Muscle layer of colon (tissue), 2 donors: ENCODE measurements at regions not wholly inside any gene's neighbourhood (a gene's known extent, or its start where the extent isn't known, plus 50 kb on each side); places are given as distances from the start of the nearest gene placed in this dataset.

Experiments
- H3K27ac ChIP-seq: one replicate; pipeline ENCODE4 v1.7.0; 2013; ENCODE audit warnings: low read depth, mild to moderate bottlenecking, low read length, moderate library complexity
- H3K27me3 ChIP-seq, 2 donors: one replicate each; pipeline ENCODE4 v1.7.0; 2013; ENCODE audit warnings: low read length in 2 of 2, mild to moderate bottlenecking in 2 of 2; ENCODE audit not compliant: insufficient read depth in 2 of 2, control insufficient read depth in 1 of 2
- H3K36me3 ChIP-seq: one replicate; pipeline ENCODE4 v1.7.0; 2013; ENCODE audit warnings: mild to moderate bottlenecking, low read length; ENCODE audit not compliant: insufficient read depth
- H3K4me1 ChIP-seq: one replicate; pipeline ENCODE4 v1.7.0; 2013; ENCODE audit warnings: mild to moderate bottlenecking, low read length; ENCODE audit not compliant: insufficient read depth
- H3K4me3 ChIP-seq, 2 donors: one replicate each; pipeline ENCODE4 v1.7.0; 2013; ENCODE audit warnings: low read length in 2 of 2, low read depth in 1 of 2, mild to moderate bottlenecking in 1 of 2, moderate library complexity in 1 of 2
- H3K9ac ChIP-seq: one replicate; pipeline ENCODE4 v1.7.0; 2013; ENCODE audit warnings: low read length
- H3K9me3 ChIP-seq: one replicate; pipeline ENCODE4 v1.7.0; 2013; ENCODE audit warnings: mild to moderate bottlenecking, low read length
- donor health status: abdominal sarcoma.
- donor health status: Adenocarcinoma of cecum.

- Histone ChIP-seq H3K4me3 (no peak overlapping the region), H3K9ac (no peak overlapping the region), H3K4me1 (peaks cover 21% of the 10 kb centered on the region), H3K27ac (no peak overlapping the region), H3K27me3 (no peaks in the 10 kb centered on the region), H3K9me3 (no peaks in the 10 kb centered on the region), H3K36me3 (no peaks in the 10 kb centered on the region)
Measured at GRCh38 chr6:92759178-92759577, 660.2 kb downstream of the EPHA7 start.

GRCh38 chr6:92757925-92758324 lies 661.4 kb downstream of the EPHA7 start:
- H3K36me3 ChIP-seq, result no peaks in the 10 kb centered on the region
- no peak overlapping the region for H3K4me3 ChIP-seq
- H3K9me3 ChIP-seq, result peaks cover 2% of the 10 kb centered on the region
- no peak overlapping the region for H3K27ac ChIP-seq
- H3K27me3 ChIP-seq, result no peaks in the 10 kb centered on the region
- no peak overlapping the region for H3K9ac ChIP-seq
- H3K4me1 ChIP-seq, result peaks cover 11% of the 10 kb centered on the region

DNA sequence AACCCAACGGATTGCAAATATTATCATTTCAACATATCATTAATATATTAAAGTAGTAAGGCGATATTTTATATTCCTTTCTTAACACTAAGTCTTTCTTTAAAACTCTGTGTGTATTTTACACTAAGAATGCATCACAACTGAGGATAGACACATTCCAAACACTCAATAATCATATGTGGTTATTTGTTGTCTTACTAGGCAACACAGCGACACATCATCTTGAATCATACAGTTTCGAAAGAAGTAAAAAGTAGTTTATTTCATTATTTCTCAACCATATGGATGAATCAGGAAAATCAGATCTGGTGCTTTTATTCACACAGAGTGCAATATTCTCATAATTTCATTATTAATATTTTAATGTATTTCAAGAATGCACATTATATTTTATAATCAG lies 662.4 kb downstream of the EPHA7 start:
- Histone ChIP-seq H3K4me1 (peaks cover 1% of the 10 kb centered on the region), H3K36me3 (no peaks in the 10 kb centered on the region), H3K27ac (no peak overlapping the region), H3K9ac (no peak overlapping the region), H3K9me3 (peaks cover 10% of the 10 kb centered on the region), H3K27me3 (no peaks in the 10 kb centered on the region), H3K4me3 (no peak overlapping the region)

DNA sequence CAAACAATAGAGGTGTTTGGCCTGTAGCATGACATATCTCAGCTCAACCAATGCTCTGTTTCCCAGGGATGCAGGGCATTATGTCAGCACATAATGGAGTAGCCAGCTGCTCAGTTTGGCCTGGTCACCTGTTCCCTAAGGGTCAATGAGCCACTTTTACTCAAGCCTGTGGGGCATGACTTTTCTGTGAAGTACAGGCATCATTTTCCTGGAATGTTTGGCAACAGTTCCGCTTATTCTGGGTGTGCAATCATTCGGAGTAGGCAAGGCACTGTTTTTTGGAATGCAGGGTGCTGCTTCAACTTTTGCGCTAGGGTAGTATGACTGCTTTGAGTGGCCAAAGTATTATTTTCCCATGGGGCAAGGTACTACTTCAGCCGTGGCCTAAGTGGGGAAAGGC lies 665.4 kb downstream of the EPHA7 start:
- peaks cover 11% of the 10 kb centered on the region for H3K9me3 ChIP-seq
- no peaks in the 10 kb centered on the region for H3K27me3 ChIP-seq
- H3K9ac ChIP-seq, result no peak overlapping the region
- H3K4me3 ChIP-seq, result no peak overlapping the region
- no peaks in the 10 kb centered on the region for H3K36me3 ChIP-seq
- no peaks in the 10 kb centered on the region for H3K4me1 ChIP-seq
- H3K27ac ChIP-seq, result no peak overlapping the region

GRCh38 chr6:92752114-92752513 lies 667.2 kb downstream of the EPHA7 start:
- H3K9ac ChIP-seq, result no peak overlapping the region

GRCh38 chr6:92748131-92748530 lies 671.2 kb downstream of the EPHA7 start:
- Histone ChIP-seq H3K9me3 (peaks cover 11% of the 10 kb centered on the region), H3K4me1 (no peaks in the 10 kb centered on the region), H3K9ac (no peak overlapping the region), H3K27ac (no peak overlapping the region), H3K4me3 (no peak overlapping the region), H3K36me3 (no peaks in the 10 kb centered on the region), H3K27me3 (no peaks in the 10 kb centered on the region)

More at GRCh38 chr6:92752114-92752513, 667.2 kb downstream of the EPHA7 start:
- H3K36me3 ChIP-seq, result no peaks in the 10 kb centered on the region
- H3K4me3 ChIP-seq, result no peak overlapping the region
- no peaks in the 10 kb centered on the region for H3K4me1 ChIP-seq
- no peak overlapping the region for H3K27ac ChIP-seq
- no peaks in the 10 kb centered on the region for H3K27me3 ChIP-seq
- H3K9me3 ChIP-seq, result peaks cover 11% of the 10 kb centered on the region

GRCh38 chr6:92737983-92738382 lies 681.4 kb downstream of the EPHA7 start:
- Histone ChIP-seq H3K9me3 (no peaks in the 10 kb centered on the region), H3K9ac (no peak overlapping the region), H3K36me3 (no peaks in the 10 kb centered on the region), H3K27ac (no peak overlapping the region), H3K4me1 (no peaks in the 10 kb centered on the region), H3K4me3 (no peak overlapping the region), H3K27me3 (no peaks in the 10 kb centered on the region)

DNA sequence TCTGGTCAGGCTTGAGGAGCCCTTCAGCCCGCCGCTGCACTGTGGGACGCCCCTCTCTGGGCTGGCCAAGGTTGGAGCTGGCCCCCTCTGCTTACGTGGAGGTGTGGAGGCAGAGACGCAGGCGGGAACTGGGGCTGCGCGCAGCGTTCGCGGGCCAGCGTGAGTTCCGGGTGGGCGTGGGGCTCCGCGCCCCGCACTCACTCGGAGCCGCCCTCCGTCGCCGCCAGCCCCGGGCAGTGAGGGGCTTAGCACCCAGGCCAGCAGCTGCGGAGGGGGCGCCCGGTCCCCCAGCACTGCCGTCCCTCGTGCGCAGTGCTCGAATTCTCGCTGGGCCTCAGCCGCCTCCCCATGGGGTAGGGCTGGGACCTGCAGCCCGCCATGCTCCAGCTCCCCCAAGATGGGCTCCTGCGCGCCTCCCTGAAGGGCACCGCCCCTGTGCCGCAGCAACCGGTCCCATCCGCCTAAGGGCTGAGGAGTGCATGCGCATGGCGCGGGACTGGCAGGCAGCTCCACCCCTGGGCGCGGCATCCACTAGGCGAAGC lies 695.9 kb downstream of the EPHA7 start:
- Histone ChIP-seq H3K4me1 (no peaks in the 10 kb centered on the region), H3K36me3 (no peaks in the 10 kb centered on the region), H3K9me3 (no peaks in the 10 kb centered on the region), H3K4me3 (no peak overlapping the region), H3K27ac (no peak overlapping the region), H3K27me3 (no peaks in the 10 kb centered on the region), H3K9ac (no peak overlapping the region)

GRCh38 chr6:92719773-92720172 lies 699.6 kb downstream of the EPHA7 start:
- Histone ChIP-seq H3K9ac (no peak overlapping the region), H3K27me3 (no peaks in the 10 kb centered on the region), H3K4me3 (no peak overlapping the region)

GRCh38 chr6:92716638-92717037 lies 702.7 kb downstream of the EPHA7 start:
- Histone ChIP-seq H3K27me3 (no peaks in the 10 kb centered on the region), H3K4me3 (no peak overlapping the region), H3K27ac (no peak overlapping the region), H3K4me1 (no peaks in the 10 kb centered on the region), H3K36me3 (no peaks in the 10 kb centered on the region), H3K9me3 (no peaks in the 10 kb centered on the region), H3K9ac (no peak overlapping the region)

More at GRCh38 chr6:92719773-92720172, 699.6 kb downstream of the EPHA7 start:
- no peaks in the 10 kb centered on the region for H3K9me3 ChIP-seq
- H3K36me3 ChIP-seq, result no peaks in the 10 kb centered on the region
- no peaks in the 10 kb centered on the region for H3K4me1 ChIP-seq
- H3K27ac ChIP-seq, result no peak overlapping the region

GRCh38 chr6:92715991-92716390 lies 703.4 kb downstream of the EPHA7 start:
- H3K9ac ChIP-seq, result no peak overlapping the region

DNA sequence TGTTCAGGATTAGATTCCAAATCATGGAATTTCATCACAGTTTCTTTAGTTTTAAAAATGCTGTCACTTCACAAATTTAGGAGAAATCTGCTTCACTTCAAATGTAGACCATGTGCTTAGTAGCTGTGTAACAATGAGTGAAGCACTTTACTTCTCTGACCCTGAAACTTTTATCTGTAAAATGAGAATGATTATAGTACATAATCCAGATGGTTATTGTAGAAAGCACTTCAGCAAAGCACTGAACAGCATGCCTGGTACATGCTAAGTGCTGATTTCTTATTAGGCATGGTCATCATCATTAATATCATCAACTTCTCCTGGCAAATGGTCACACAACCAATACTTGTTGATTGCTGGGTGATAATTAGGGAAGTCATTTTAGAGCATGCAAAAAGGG lies 705.0 kb downstream of the EPHA7 start:
- Histone ChIP-seq H3K9ac (no peak overlapping the region), H3K36me3 (no peaks in the 10 kb centered on the region), H3K27ac (no peak overlapping the region), H3K4me3 (no peak overlapping the region), H3K9me3 (no peaks in the 10 kb centered on the region), H3K4me1 (no peaks in the 10 kb centered on the region), H3K27me3 (no peaks in the 10 kb centered on the region)

More at GRCh38 chr6:92715991-92716390, 703.4 kb downstream of the EPHA7 start:
- Histone ChIP-seq H3K4me3 (no peak overlapping the region), H3K9me3 (no peaks in the 10 kb centered on the region), H3K27ac (no peak overlapping the region), H3K27me3 (no peaks in the 10 kb centered on the region), H3K4me1 (no peaks in the 10 kb centered on the region), H3K36me3 (no peaks in the 10 kb centered on the region)
